ENCODE measurements at regions not wholly inside any gene's neighbourhood (a gene's known extent, or its start where the extent isn't known, plus 50 kb on each side); places are given as distances from the start of the nearest gene placed in this dataset.

DNA sequence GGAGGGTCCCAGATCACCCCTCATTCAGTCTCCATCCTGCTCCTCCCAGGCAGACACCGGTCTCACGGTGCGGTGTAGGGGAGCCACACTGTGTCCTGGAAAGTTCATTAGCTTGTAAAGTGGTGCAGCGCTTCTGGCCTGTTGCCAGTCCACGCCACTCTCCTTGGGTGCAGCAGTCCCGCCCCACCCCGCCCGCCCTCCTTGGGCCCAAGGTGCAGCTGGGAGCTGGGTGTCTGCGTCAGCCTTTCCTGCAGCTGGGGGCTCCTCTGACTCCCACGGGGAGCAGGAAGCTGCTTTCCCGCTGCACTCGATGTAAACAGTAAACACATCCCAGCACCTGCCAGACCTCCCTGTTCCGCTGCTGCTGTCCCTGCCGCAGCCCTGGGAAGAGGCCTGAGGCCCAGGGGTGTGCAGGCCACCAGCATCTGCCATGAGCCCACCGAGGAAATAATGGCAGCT is 53.8 kb upstream of the ASB18 start:
- H3K4me3 ChIP-seq (ENCODE audit: low read length): no peak overlapping the region
- no peak for DNase-seq (ENCODE audit: low read depth, low spot score)

DNA sequence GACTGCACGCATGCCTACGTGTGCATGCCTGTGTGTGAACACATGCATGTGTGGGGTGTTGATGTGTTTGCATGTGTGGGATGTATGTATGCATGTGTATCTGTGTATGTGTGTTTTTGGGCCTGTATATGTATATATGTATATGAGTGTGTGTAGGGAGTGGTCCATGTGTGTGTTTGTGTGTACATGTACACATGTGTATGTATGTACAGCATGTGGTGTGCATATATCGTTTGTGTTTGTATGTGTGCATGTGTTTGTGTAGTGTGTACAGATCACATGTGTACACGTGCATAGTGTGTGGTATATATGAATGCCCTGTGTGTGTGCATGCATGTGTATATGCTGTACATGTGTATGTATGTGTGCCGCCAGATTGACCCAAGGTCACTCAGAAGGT is 54.2 kb upstream of the ASB18 start:
- no peak overlapping the region for H3K4me3 ChIP-seq (ENCODE audit: low read length)
- DNase-seq (ENCODE audit: low read depth, low spot score): no peak

DNA sequence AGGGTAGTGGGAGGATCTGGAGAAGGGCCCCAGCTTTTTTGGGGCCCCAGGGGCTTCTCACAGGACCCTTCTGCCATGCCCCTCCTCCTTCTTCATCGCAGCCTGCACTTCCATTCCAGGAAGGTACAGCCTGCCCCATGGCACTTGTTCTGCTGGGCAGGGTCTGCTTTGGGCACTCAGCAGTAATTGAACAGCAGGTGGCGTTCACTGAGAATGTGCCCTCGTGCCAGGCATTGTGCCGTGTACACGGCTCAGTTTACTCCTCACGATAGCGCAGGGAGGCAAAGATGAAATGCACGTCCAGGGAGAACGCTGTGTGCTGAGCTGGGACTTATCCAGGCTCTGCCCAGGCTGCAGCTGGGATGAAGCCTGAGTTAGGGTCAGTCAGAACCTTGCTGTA is 54.8 kb upstream of the ASB18 start:
- H3K4me3 ChIP-seq (ENCODE audit: low read length): no peak overlapping the region
- DNase-seq (ENCODE audit: low read depth, low spot score): peak; percentile 11

- H3K4me3 ChIP-seq (ENCODE audit: low read length): no peak overlapping the region
- DNase-seq (ENCODE audit: low read depth, low spot score): no peak
These were observed 57.2 kb upstream of the ASB18 start for GRCh38 chr2:236321415-236321814.

DNA sequence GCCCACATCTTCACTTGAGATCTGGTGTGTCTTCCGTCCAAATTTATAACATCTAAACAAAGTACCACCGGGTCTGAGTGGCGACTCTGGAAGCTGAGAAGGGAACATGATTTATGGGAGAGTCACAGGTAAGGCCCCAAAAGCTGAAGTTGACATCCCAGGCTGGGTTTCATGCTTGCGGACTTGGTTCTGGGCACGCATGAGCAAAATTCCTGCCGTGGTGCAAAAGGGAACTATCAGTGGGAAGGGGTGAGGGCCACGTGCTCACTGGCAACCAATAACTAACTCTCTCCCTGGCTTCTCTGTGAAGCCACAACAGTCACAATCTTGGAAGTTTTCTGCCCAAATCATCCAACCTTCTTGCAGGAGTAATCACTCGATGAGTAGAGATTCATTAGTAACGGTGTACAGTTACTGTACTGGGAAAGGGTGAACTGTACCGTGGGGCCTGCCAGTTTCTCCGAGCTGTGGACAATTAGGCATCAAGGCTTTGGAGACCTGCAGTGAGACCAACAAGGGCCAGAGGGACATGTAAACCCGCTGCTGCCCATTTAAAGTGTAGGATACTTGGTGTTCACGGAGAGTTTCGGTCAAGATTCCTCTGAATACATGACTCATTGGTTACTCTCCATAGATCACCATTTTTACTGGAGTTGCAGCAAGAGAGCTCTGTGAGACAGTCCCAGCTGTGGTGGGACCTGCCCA is 69.4 kb upstream of the ASB18 start:
- no peak for DNase-seq (ENCODE audit: low read depth, low spot score)
- no peak overlapping the region for H3K4me3 ChIP-seq (ENCODE audit: low read length)

- H3K4me3 ChIP-seq (ENCODE audit: low read length): no peak overlapping the region
- no peak for DNase-seq (ENCODE audit: low read depth, low spot score)
These were observed 70.1 kb upstream of the ASB18 start for GRCh38 chr2:236334122-236334876.

GRCh38 chr2:236335696-236336574 is 71.7 kb upstream of the ASB18 start:
- no peak overlapping the region for H3K4me3 ChIP-seq (ENCODE audit: low read length)
- no peak for DNase-seq (ENCODE audit: low read depth, low spot score)

GRCh38 chr2:236336575-236337464 is 72.6 kb upstream of the ASB18 start:
- DNase-seq (ENCODE audit: low read depth, low spot score): no peak
- H3K4me3 ChIP-seq (ENCODE audit: low read length): no peak overlapping the region

DNA sequence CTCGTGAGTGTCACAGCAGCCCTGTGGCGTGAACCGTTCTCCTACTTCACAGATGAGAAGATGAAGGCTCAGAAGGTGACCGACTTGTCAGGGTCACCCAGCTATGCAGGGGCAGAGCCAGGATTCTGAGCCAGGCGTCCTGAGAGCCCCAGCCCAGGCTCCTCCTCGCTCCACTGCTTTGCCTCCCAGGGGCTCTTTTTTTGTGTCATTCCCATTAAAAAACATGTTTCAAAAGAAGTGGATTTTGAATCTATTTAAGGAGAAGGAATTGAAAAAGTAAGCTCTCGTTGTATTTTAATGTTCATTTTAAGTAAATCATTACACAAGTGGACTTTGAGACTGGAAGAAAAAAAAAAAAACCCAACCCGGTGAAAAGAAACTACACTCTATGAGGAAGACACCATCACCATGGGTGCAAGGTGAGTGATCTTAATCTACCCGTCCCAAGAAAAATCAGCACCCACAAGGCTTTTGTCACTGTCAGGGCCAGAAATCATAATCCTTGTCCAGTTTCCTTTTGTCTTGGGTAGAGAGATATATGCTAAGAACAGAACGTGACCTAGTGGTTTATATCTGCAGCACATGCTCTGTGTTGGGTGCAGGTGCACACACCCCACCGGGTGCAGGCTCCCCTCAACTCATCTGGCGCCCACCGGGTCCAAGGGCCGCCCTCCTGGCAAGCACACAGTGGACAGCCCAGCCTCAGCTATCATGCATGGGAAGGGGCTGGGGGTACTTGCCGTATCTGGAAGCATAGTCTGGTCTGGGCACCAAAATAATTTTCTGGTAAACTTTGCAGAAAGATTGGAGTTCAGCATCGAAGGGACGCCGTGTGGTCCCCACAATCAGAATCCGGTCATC is 73.5 kb upstream of the ASB18 start:
- DNase-seq (ENCODE audit: low read depth, low spot score): no peak
- H3K4me3 ChIP-seq (ENCODE audit: low read length): no peak overlapping the region

DNA sequence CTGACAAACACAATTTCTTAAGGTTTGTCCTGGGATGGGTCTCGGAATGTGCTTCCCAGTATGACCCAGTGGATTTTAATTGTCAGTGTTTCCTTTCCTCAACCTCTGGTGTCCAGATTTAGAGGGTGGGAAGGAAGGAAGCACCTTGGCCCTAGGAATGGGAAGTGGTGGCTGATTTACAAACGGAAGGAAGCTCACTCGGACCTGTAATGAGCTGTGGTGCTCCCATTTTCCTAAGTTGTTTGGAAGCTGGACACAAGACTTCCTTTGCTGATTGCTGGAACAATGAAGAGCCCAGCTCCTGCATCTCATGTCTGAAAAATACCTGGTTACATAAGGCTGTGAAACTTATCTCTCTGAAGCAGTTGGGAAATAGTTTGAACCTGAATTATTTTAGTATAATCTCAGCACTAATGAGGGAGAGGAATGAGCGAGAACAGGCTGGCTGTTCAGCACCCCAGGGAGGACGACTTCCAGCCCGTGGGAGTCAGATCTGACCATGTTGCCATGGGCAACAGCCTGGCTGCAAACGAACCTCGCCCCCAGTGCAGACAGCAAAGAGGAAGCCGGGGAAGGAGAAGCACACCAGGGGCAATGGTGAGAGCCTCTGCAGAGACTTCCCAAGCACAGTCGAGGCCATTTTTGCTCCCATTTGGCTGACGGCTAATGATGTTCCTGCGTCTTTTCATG is 74.4 kb upstream of the ASB18 start:
- H3K4me3 ChIP-seq (ENCODE audit: low read length): no peak overlapping the region
- DNase-seq (ENCODE audit: low read depth, low spot score): no peak

- no peak overlapping the region for H3K4me3 ChIP-seq (ENCODE audit: low read length)
- no peak for DNase-seq (ENCODE audit: low read depth, low spot score)
These were observed 76.0 kb upstream of the ASB18 start for GRCh38 chr2:236340251-236340650.

- no peak overlapping the region for H3K4me3 ChIP-seq (ENCODE audit: low read length)
- DNase-seq (ENCODE audit: low read depth, low spot score): no peak
These were observed 76.9 kb upstream of the ASB18 start for GRCh38 chr2:236341067-236341466.

- no peak overlapping the region for H3K4me3 ChIP-seq (ENCODE audit: low read length)
- DNase-seq (ENCODE audit: low read depth, low spot score): no peak
These were observed 77.5 kb upstream of the ASB18 start for GRCh38 chr2:236341721-236342120.

- DNase-seq (ENCODE audit: low read depth, low spot score): no peak
These were observed 78.3 kb upstream of the ASB18 start for GRCh38 chr2:236342507-236342906.

GRCh38 chr2:236342951-236343350 is 78.7 kb upstream of the ASB18 start:
- no peak for DNase-seq (ENCODE audit: low read depth, low spot score)

More at GRCh38 chr2:236342507-236342906, 78.3 kb upstream of the ASB18 start:
- H3K4me3 ChIP-seq (ENCODE audit: low read length): no peak overlapping the region

DNA sequence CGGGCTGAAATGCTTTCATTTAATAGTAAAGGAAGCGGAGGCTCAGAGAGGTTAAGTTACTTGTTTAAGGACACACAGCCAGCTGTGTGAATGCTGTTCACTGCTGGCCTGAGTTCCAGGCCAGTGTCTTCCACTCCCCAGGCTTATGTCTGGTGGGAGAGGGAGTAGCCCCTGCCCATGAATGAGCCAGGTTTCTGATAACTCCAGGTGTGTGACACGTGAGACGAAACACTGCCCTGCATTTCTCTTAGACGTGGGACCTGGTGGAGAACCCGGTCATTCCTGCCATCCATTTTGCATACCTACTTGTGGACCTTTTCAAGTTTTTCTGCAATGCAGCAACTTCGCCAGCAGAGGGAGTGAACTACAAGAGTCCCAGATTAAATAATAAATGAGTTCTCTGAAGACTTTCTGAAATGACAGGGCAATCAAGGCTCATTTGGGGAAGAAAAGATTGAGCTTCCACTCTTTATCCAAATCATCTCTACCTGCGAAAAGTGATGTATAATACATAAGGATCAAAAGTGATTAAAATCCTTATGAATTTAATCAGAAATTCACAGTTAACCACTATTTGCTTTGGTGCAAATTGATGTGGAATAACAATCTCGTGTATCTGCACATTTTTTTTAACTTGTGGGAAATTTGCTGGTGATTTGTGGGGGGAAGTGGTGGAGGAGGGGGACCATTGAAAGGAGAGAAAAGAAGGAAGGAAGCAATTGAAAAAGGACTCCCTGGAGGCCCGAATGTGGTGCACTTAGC is 79.4 kb upstream of the ASB18 start:
- no peak overlapping the region for H3K4me3 ChIP-seq (ENCODE audit: low read length)
- DNase-seq (ENCODE audit: low read depth, low spot score): peak; percentile 79

More at GRCh38 chr2:236342951-236343350, 78.7 kb upstream of the ASB18 start:
- no peak overlapping the region for H3K4me3 ChIP-seq (ENCODE audit: low read length)

- no peak for DNase-seq (ENCODE audit: low read depth, low spot score)
- no peak overlapping the region for H3K4me3 ChIP-seq (ENCODE audit: low read length)
These were observed 80.2 kb upstream of the ASB18 start for GRCh38 chr2:236344446-236344845.
